K562 (cell line): ENCODE measurements at regions not wholly inside any gene's neighbourhood (a gene's known extent, or its start where the extent isn't known, plus 50 kb on each side); places are given as distances from the start of the nearest gene placed in this dataset.

Experiments used
- ATAC-seq: fragments of 200-7000 bp; cut with Tn5 transposase; 3 replicates; pipeline ENCODE4 v1.9.1; 2020; ENCODE audit warnings: moderate library complexity
- BruUV-seq: library from RNA; stranded (reverse); fragments of 400-500 nt; replicated peaks from 2 replicates; lab custom pipeline; 2021; lab: Mats Ljungman, UMichigan
- CTCF ChIA-PET: fragments of 300-600 bp; formaldehyde crosslinking; extraction: SDS; loops from one replicate; lab custom pipeline; 2021; ENCODE audit warnings: low intra/inter-chr PET ratio; lab: Yijun Ruan, JAX
- POLR2A ChIA-PET: fragments of 300-600, 350-650 bp; sonication (Branson Sonifier 250); formaldehyde crosslinking; extraction: SDS; loops from one replicate; lab custom pipeline; 2021; ENCODE audit warnings: antibody characterized with exemption, inconsistent platforms; lab: Yijun Ruan, JAX
- DNase-seq, 4 experiments: peaks; one replicate each; pipeline versions ENCODE4 v3.0.0 to v3.0.0-alpha.2; 2011 to 2018; ENCODE audit warnings: low spot score in 3 of 4, mixed read lengths in 3 of 4; ENCODE audit errors: extremely low read depth in 1 of 4
- FAIRE-seq: peaks from 2 replicates; lab custom pipeline; 2011; peaks lifted over from hg19 to GRCh38; lab: Jason Lieb, UNC
- H2AFZ ChIP-seq: 2 replicates; pipeline ENCODE4 v1.6.0; 2011; ENCODE audit warnings: low read depth, low read length, control low read depth, inconsistent platforms
- H3K27ac ChIP-seq: fragments of 200-600 bp; 3 replicates; pipeline ENCODE4 v1.8.0; 2011; ENCODE audit warnings: low read depth, mild to moderate bottlenecking, control low read depth, inconsistent platforms, low read length, moderate library complexity, mixed read lengths; ENCODE audit errors: extremely low read depth
- H3K27me3 ChIP-seq, 2 experiments: fragments of 300-600 bp in 1 of 2; 2 replicates in 1 of 2; 3 replicates in 1 of 2; pipeline versions ENCODE4 v1.6.0 to v1.8.0; 2011; ENCODE audit warnings: inconsistent platforms in 2 of 2, low read length in 2 of 2, mild to moderate bottlenecking in 1 of 2, mixed read lengths in 1 of 2, moderate library complexity in 1 of 2; ENCODE audit not compliant: control insufficient read depth in 2 of 2, insufficient read depth in 2 of 2
- H3K36me3 ChIP-seq: fragments of 300-600 bp; 3 replicates; pipeline ENCODE4 v1.8.0; 2011; ENCODE audit warnings: mild to moderate bottlenecking, low read length, inconsistent platforms; ENCODE audit not compliant: control insufficient read depth, insufficient read depth
- H3K4me1 ChIP-seq, 2 experiments: fragments of 200-600 bp in 1 of 2; replicated peaks in 1 of 2; 2 replicates in 1 of 2; 3 replicates in 1 of 2; pipeline versions ENCODE4 v1.5.1 to v1.8.0; 2011; ENCODE audit warnings: inconsistent platforms in 2 of 2, low read length in 2 of 2, mild to moderate bottlenecking in 1 of 2, mixed read lengths in 1 of 2, moderate library complexity in 1 of 2; ENCODE audit not compliant: control insufficient read depth in 2 of 2, insufficient read depth in 2 of 2
- H3K4me2 ChIP-seq: 2 replicates; pipeline ENCODE4 v1.6.1; 2011; ENCODE audit warnings: low read length, control low read depth, inconsistent platforms, mixed read lengths; ENCODE audit not compliant: insufficient read depth
- H3K4me3 ChIP-seq: fragments of 200-600 bp; sonication (generic), shearing (Covaris generic); 2 replicates; pipeline ENCODE4 v1.5.1; 2016; ENCODE audit warnings: control low read depth, inconsistent platforms
- H3K79me2 ChIP-seq: fragments of 200-600 bp; 3 replicates; pipeline ENCODE4 v1.8.0; 2011; ENCODE audit warnings: low read length, inconsistent platforms; ENCODE audit not compliant: control insufficient read depth, insufficient read depth
- H3K9ac ChIP-seq, 2 experiments: 2 replicates each; pipeline versions ENCODE4 v1.6.0 to v1.6.1; 2011; ENCODE audit warnings: low read depth in 2 of 2, low read length in 2 of 2, control low read depth in 1 of 2, inconsistent platforms in 1 of 2, mild to moderate bottlenecking in 1 of 2, mixed read lengths in 1 of 2; ENCODE audit not compliant: insufficient read depth in 1 of 2
- H3K9me1 ChIP-seq: one replicate; pipeline ENCODE4 v1.6.0; 2011; ENCODE audit warnings: inconsistent platforms, mild to moderate bottlenecking, low read length, moderate library complexity; ENCODE audit not compliant: control insufficient read depth, insufficient read depth
- H3K9me3 ChIP-seq: replicated peaks from 2 replicates; pipeline ENCODE4 v1.5.1; 2011; ENCODE audit warnings: low read depth, low read length, inconsistent platforms; ENCODE audit not compliant: control insufficient read depth, insufficient read depth
- H4K20me1 ChIP-seq: replicated peaks from 2 replicates; pipeline ENCODE4 v1.6.1; 2011; ENCODE audit warnings: low read length, inconsistent platforms, mixed read lengths; ENCODE audit not compliant: control insufficient read depth, insufficient read depth
- ASH1L ChIP-seq: fragments of 450-650 bp; IDR thresholded peaks from 2 replicates; pipeline ENCODE4 v1.6.1; 2018; ENCODE audit warnings: borderline replicate concordance, mild to moderate bottlenecking, low read depth; ENCODE audit not compliant: partially characterized antibody
- GABPA ChIP-seq: fragments of 200-800 bp; sonication (Bioruptor generic); conservative IDR thresholded peaks from 2 replicates; pipeline ENCODE4 v1.6.1; 2016; ENCODE audit warnings: low read depth, missing genetic modification characterization, missing compliant biosample characterization
- HMG20B ChIP-seq: fragments of 250-450 bp; sonication (Bioruptor Pico); IDR thresholded peaks from 2 replicates; pipeline ENCODE4 v1.5.0; 2021; ENCODE audit warnings: mild to moderate bottlenecking
- NCOA1 ChIP-seq: fragments of 450-650 bp; IDR thresholded peaks from 2 replicates; pipeline ENCODE4 v1.6.1; 2016; ENCODE audit warnings: low read depth
- PTBP1 ChIP-seq: fragments of 200-400 bp; formaldehyde crosslinking; IDR thresholded peaks from 2 replicates; pipeline ENCODE4 v1.6.1; 2017; ENCODE audit warnings: low read depth, low read length
- ZFP1 ChIP-seq: fragments of 450-650 bp; formaldehyde crosslinking; IDR thresholded peaks from 2 replicates; pipeline ENCODE4 v1.4.0; 2020; ENCODE audit warnings: mild to moderate bottlenecking, mixed read lengths
- ZKSCAN1 ChIP-seq: fragments of 150-350 bp; IDR thresholded peaks from 2 replicates; pipeline ENCODE4 v1.6.1; 2016; ENCODE audit warnings: low read depth, low read length
- WGBS: fragments of 100-300 bp; shearing (Covaris generic); methylation state at CpG from one replicate; pipeline ENCODE4 v1.1.6; 2016; ENCODE audit warnings: low coverage, mixed read lengths; ENCODE audit not compliant: insufficient coverage; ENCODE audit errors: missing lambda C conversion rate; 5-methylcytosine and 5-hydroxymethylcytosine counted together
- in situ Hi-C: fragments of 300-500 bp; cut with MboI; formaldehyde crosslinking; loops from 4 replicates; pipeline ENCODE4 v1.15.0; 2018; ENCODE audit warnings: inconsistent platforms, mixed read lengths
- intact Hi-C: fragments of 100-400 bp; cut with micrococcal nuclease; formaldehyde crosslinking; loops from 2 replicates; pipeline ENCODE4 v1.14.2; 2022
- TF ChIP-seq, protein P1 (sequence below): fragments of 250-450 bp; sonication (Bioruptor Pico); IDR thresholded peaks from 2 replicates; pipeline ENCODE4 v1.6.1; 2021; ENCODE audit warnings: mild to moderate bottlenecking

DNA sequence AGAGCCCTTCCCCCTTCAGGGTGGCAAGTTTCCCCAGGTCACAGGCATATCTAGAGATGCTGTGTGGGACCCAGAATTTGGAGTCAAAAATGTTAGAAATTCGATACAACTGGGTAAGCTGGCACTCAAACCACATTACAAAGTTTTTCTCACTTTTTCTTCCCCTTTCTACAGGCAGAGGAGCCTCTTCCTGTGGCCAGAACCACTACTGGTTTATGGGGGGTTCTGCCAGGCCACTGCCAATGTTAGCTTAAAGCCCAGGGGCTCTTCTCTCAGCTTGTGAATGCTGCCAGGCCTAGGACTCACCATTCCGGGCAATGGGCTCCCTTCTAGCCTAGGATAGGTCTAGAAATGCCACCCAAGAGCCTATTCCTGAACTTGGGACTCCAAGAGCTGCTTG lies 617.9 kb upstream of the PHF14 start:
- Histone ChIP-seq H3K9me1 (no peaks in the 10 kb centered on the region), H3K27me3 (no peaks in the 10 kb centered on the region), H3K4me3 (no peak overlapping the region), H3K9me3 (no peaks in the 10 kb centered on the region; the same call in 1 of the 2 replicates), H2AFZ (no peak overlapping the region), H3K9ac (no peak overlapping the region), H3K36me3 (no peaks in the 10 kb centered on the region), H3K27ac (no peak overlapping the region), H4K20me1 (no peaks in the 10 kb centered on the region), H3K79me2 (no peaks in the 10 kb centered on the region), H3K4me2 (no peak overlapping the region), H3K4me1 (no peaks in the 10 kb centered on the region)
- ATAC-seq = no peak
- DNase-seq = no peak
- POLR2A ChIA-PET = interaction anchor here (0.7 kb wide), 1 partner anchor 9 kb away, joined by 3 read pairs; no protein-coding TSS in a partner anchor
- in situ Hi-C loops = no loop called here
- intact Hi-C loops = no loop called here
- TF ChIP-seq ZKSCAN1 = no peak
- no peak for TF ChIP-seq PTBP1
- no peak for TF ChIP-seq ASH1L
- TF ChIP-seq, protein P1, sequence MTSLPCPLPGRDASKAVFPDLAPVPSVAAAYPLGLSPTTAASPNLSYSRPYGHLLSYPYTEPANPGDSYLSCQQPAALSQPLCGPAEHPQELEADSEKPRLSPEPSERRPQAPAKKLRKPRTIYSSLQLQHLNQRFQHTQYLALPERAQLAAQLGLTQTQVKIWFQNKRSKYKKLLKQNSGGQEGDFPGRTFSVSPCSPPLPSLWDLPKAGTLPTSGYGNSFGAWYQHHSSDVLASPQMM (CRISPR knock-in tag) = no peak
- TF ChIP-seq ZFP1 (CRISPR knock-in tag) = no peak
- no peak for TF ChIP-seq GABPA (tag)
- TF ChIP-seq HMG20B (CRISPR knock-in tag) = no peak
- TF ChIP-seq NCOA1 = no peak
- CTCF ChIA-PET = no interaction called here
- FAIRE-seq = no peak
- 6% methylated on average over 2 of the region's 2 CpGs for WGBS
- BruUV-seq = no TSS peak
